ENCODE measurements at regions not wholly inside any gene's neighbourhood (a gene's known extent, or its start where the extent isn't known, plus 50 kb on each side); places are given as distances from the start of the nearest gene placed in this dataset.
"Not testable (repeated sequence)": the region's sequence is repeated elsewhere in the genome, so short reads cannot be mapped to it uniquely, and the experiment has no call there.

GRCh38 chr7:13578294-13578693 is 411.2 kb downstream of the ETV1 start:
- no peak for DNase-seq (ENCODE audit: low spot score)

- no peak for DNase-seq (ENCODE audit: low spot score)
Observed at GRCh38 chr7:13581097-13581496, 408.4 kb downstream of the ETV1 start.

GRCh38 chr7:13593854-13594253 is 395.6 kb downstream of the ETV1 start:
- no peak for DNase-seq (ENCODE audit: low spot score)

- DNase-seq (ENCODE audit: low spot score), result no peak
Observed at GRCh38 chr7:13602036-13602435, 387.4 kb downstream of the ETV1 start.

- no peak for DNase-seq (ENCODE audit: low spot score)
Observed at GRCh38 chr7:13603016-13603415, 386.4 kb downstream of the ETV1 start.

GRCh38 chr7:13603661-13604060 is 385.8 kb downstream of the ETV1 start:
- no peak for DNase-seq (ENCODE audit: low spot score)

GRCh38 chr7:13604178-13604577 is 385.3 kb downstream of the ETV1 start:
- no peak for DNase-seq (ENCODE audit: low spot score)

- no peak for DNase-seq (ENCODE audit: low spot score)
Observed at GRCh38 chr7:13610372-13610771, 379.1 kb downstream of the ETV1 start.

- no peak for DNase-seq (ENCODE audit: low spot score)
Observed at GRCh38 chr7:13615679-13616078, 373.8 kb downstream of the ETV1 start.

- no peak for DNase-seq (ENCODE audit: low spot score)
Observed at GRCh38 chr7:13627455-13627854, 362.0 kb downstream of the ETV1 start.

- no peak for DNase-seq (ENCODE audit: low spot score)
Observed at GRCh38 chr7:13628239-13629001, 361.0 kb downstream of the ETV1 start.

GRCh38 chr7:13631207-13632049 is 358.0 kb downstream of the ETV1 start:
- not testable (repeated sequence) for DNase-seq (ENCODE audit: low spot score)

- DNase-seq (ENCODE audit: low spot score), result no peak
Observed at GRCh38 chr7:13633857-13634256, 355.6 kb downstream of the ETV1 start.

- DNase-seq (ENCODE audit: low spot score), result no peak
Observed at GRCh38 chr7:13639396-13639795, 350.1 kb downstream of the ETV1 start.

GRCh38 chr7:13641714-13642113 is 347.8 kb downstream of the ETV1 start:
- DNase-seq (ENCODE audit: low spot score), result peak; percentile 9

GRCh38 chr7:13651167-13651566 is 338.3 kb downstream of the ETV1 start:
- DNase-seq (ENCODE audit: low spot score), result no peak

GRCh38 chr7:13656330-13656729 is 333.1 kb downstream of the ETV1 start:
- no peak for DNase-seq (ENCODE audit: low spot score)

GRCh38 chr7:13673290-13673689 is 316.2 kb downstream of the ETV1 start:
- no peak for DNase-seq (ENCODE audit: low spot score)

- DNase-seq (ENCODE audit: low spot score), result no peak
Observed at GRCh38 chr7:13682626-13683025, 306.8 kb downstream of the ETV1 start.

- DNase-seq (ENCODE audit: low spot score), result no peak
Observed at GRCh38 chr7:13687500-13687899, 302.0 kb downstream of the ETV1 start.

GRCh38 chr7:13692548-13692947 is 296.9 kb downstream of the ETV1 start:
- no peak for DNase-seq (ENCODE audit: low spot score)

- DNase-seq (ENCODE audit: low spot score), result no peak
Observed at GRCh38 chr7:13702251-13702650, 287.2 kb downstream of the ETV1 start.

- DNase-seq (ENCODE audit: low spot score), result no peak
Observed at GRCh38 chr7:13708670-13709069, 280.8 kb downstream of the ETV1 start.
